ENCODE measurements at regions not wholly inside any gene's neighbourhood (a gene's known extent, or its start where the extent isn't known, plus 50 kb on each side); places are given as distances from the start of the nearest gene placed in this dataset.
"Not testable (repeated sequence)": the region's sequence is repeated elsewhere in the genome, so short reads cannot be mapped to it uniquely, and the experiment has no call there.

DNA sequence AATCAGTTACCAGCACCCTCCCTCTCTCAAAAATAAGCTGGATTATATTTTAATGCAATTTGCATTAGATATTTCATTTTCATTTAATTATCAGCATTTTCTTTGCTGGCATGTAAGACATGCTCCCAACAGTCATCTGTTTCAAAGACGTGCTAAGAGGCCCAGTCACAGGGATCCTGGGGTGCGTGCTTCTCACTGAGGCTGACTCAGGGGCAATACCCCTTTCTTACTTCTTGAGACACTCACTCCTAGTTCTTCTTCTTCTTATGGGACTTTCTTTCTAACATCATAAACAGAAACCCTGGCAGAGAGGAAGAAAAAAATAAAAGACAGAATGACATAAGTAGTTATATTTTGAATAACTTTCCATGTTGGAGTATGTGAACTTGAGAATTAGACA, 372.1 kb upstream of the MEX3C start:
- intact Hi-C loops (cut with micrococcal nuclease; ENCODE audit: unreplicated experiment), result no loop called here
- Histone ChIP-seq H3K27ac (ENCODE audit: low read depth, low read length, poor library complexity, severe bottlenecking) (no peak overlapping the region), H3K36me3 (ENCODE audit: insufficient read depth, low read length, poor library complexity, severe bottlenecking) (no peaks in the 10 kb centered on the region), H3K27me3 (replicated peaks; ENCODE audit: insufficient read depth, low read depth, low read length, poor library complexity) (no peaks in the 10 kb centered on the region), H3K4me3 (ENCODE audit: low read depth, low read length, poor library complexity, severe bottlenecking) (no peak overlapping the region), H3K4me1 (ENCODE audit: insufficient read depth, low read length, poor library complexity, severe bottlenecking) (peaks cover 6% of the 10 kb centered on the region), H3K9me3 (ENCODE audit: low read depth, low read length, poor library complexity, severe bottlenecking) (no peaks in the 10 kb centered on the region)
- DNase-seq (ENCODE audit: low spot score), result no peak
- no peak for TF ChIP-seq EZH2 (IDR thresholded peaks at IDR 0.05; ENCODE audit: borderline replicate concordance, low read depth, low read length, poor library complexity, severe bottlenecking)
- no peak for TF ChIP-seq CTCF (conservative IDR thresholded peaks at IDR 0.05; ENCODE audit: low read depth, low read length)
- POLR2A ChIA-PET (ENCODE audit: low non-redundant PET), result no interaction called here
- CTCF ChIA-PET, result no interaction called here
- no TSS peak for BruUV-seq (replicated peaks)

DNA sequence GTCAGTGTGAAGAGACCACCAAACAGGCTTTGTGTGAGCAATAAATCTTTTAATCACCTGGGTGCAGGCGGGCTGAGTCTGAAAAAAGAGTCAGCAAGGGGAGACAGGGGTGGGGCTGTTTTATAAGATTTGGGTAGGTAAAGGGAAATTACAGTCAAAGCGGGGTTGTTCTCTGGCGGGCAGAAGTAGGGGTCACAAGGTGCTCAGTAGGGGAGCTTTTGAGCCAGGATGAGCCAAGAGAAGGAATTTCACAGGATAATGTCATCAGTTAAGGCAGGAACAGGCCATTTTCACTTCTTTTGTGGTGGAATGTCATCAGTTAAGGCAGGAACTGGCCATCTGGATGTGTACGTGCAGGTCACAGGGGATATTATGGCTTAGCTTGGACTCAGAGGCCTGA, 372.6 kb upstream of the MEX3C start:
- DNase-seq (ENCODE audit: low spot score); intact Hi-C loops (cut with micrococcal nuclease; ENCODE audit: unreplicated experiment); BruUV-seq (replicated peaks); H3K9me3 ChIP-seq (ENCODE audit: low read depth, low read length, poor library complexity, severe bottlenecking); H3K4me1 ChIP-seq (ENCODE audit: insufficient read depth, low read length, poor library complexity, severe bottlenecking); H3K27me3 ChIP-seq (replicated peaks; ENCODE audit: insufficient read depth, low read depth, low read length, poor library complexity); CTCF ChIA-PET; H3K27ac ChIP-seq (ENCODE audit: low read depth, low read length, poor library complexity, severe bottlenecking); POLR2A ChIA-PET (ENCODE audit: low non-redundant PET); H3K4me3 ChIP-seq (ENCODE audit: low read depth, low read length, poor library complexity, severe bottlenecking); H3K36me3 ChIP-seq (ENCODE audit: insufficient read depth, low read length, poor library complexity, severe bottlenecking): not testable (repeated sequence)

- POLR2A ChIA-PET (ENCODE audit: low non-redundant PET); H3K27ac ChIP-seq (ENCODE audit: low read depth, low read length, poor library complexity, severe bottlenecking); intact Hi-C loops (cut with micrococcal nuclease; ENCODE audit: unreplicated experiment); BruUV-seq (replicated peaks); H3K4me1 ChIP-seq (ENCODE audit: insufficient read depth, low read length, poor library complexity, severe bottlenecking); DNase-seq (ENCODE audit: low spot score); CTCF ChIA-PET; H3K4me3 ChIP-seq (ENCODE audit: low read depth, low read length, poor library complexity, severe bottlenecking); H3K9me3 ChIP-seq (ENCODE audit: low read depth, low read length, poor library complexity, severe bottlenecking); H3K27me3 ChIP-seq (replicated peaks; ENCODE audit: insufficient read depth, low read depth, low read length, poor library complexity); H3K36me3 ChIP-seq (ENCODE audit: insufficient read depth, low read length, poor library complexity, severe bottlenecking): not testable (repeated sequence)
These were observed 376.4 kb upstream of the MEX3C start for GRCh38 chr18:51573886-51574285.

DNA sequence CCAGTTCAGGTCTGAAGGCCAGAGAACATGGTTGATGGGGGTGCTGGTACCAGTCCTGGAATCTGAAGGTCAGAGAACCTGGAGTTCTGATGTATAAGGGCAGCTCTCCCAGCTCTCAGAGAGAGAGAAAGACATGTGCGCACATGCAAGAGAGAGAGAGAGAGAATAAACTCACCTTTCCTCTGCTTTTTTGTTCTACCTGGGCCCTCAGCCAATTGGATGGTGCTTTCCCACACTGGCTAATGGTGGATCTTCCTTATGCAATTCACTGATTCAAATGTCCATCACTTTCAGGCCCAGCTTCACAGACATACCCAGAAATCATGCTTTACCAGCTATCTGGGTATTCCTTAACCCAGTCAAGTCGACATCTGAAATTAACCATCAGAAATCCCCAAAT, 377.7 kb upstream of the MEX3C start:
- TF ChIP-seq CTCF (conservative IDR thresholded peaks at IDR 0.05; ENCODE audit: low read depth, low read length), result no peak
- no peak for TF ChIP-seq EZH2 (IDR thresholded peaks at IDR 0.05; ENCODE audit: borderline replicate concordance, low read depth, low read length, poor library complexity, severe bottlenecking)
- BruUV-seq (replicated peaks), result no TSS peak
- CTCF ChIA-PET, result no interaction called here
- Histone ChIP-seq H3K4me1 (ENCODE audit: insufficient read depth, low read length, poor library complexity, severe bottlenecking) (no peaks in the 10 kb centered on the region), H3K27ac (ENCODE audit: low read depth, low read length, poor library complexity, severe bottlenecking) (no peak overlapping the region), H3K27me3 (replicated peaks; ENCODE audit: insufficient read depth, low read depth, low read length, poor library complexity) (no peaks in the 10 kb centered on the region), H3K9me3 (ENCODE audit: low read depth, low read length, poor library complexity, severe bottlenecking) (peaks cover 6% of the 10 kb centered on the region), H3K4me3 (ENCODE audit: low read depth, low read length, poor library complexity, severe bottlenecking) (no peak overlapping the region), H3K36me3 (ENCODE audit: insufficient read depth, low read length, poor library complexity, severe bottlenecking) (no peaks in the 10 kb centered on the region)
- intact Hi-C loops (cut with micrococcal nuclease; ENCODE audit: unreplicated experiment), result no loop called here
- DNase-seq (ENCODE audit: low spot score), result no peak
- POLR2A ChIA-PET (ENCODE audit: low non-redundant PET), result no interaction called here

All from A673 (cell line).